IMR-90 (cell line): ENCODE measurements at regions not wholly inside any gene's neighbourhood (a gene's known extent, or its start where the extent isn't known, plus 50 kb on each side); places are given as distances from the start of the nearest gene placed in this dataset.

Experiments
- ATAC-seq: fragments of 200-7000 bp; cut with Tn5 transposase; 2 replicates; pipeline ENCODE4 v1.9.1; 2020; ENCODE audit warnings: low read depth, mild to moderate bottlenecking, moderate library complexity
- BruUV-seq: library from RNA; stranded (reverse); fragments of 400-500 nt; replicated peaks from 2 replicates; lab custom pipeline; 2021; lab: Mats Ljungman, UMichigan
- CTCF ChIA-PET: fragments of 300-600 bp; formaldehyde crosslinking; extraction: SDS; loops from one replicate; lab custom pipeline; 2021; ENCODE audit warnings: antibody characterized with exemption; lab: Yijun Ruan, JAX
- POLR2A ChIA-PET: fragments of 300-600 bp; sonication (Branson Sonifier 250); formaldehyde crosslinking; loops from one replicate; lab custom pipeline; 2022; ENCODE audit warnings: antibody characterized with exemption; ENCODE audit not compliant: unreplicated experiment; lab: Charles Lee
- DNase-seq: peaks from one replicate; pipeline ENCODE4 v3.0.0; 2013
- H2AFZ ChIP-seq: replicated peaks from 2 replicates; pipeline ENCODE3; 2013; ENCODE audit warnings: low read length, mild to moderate bottlenecking; ENCODE audit not compliant: poor library complexity
- H2AK5ac ChIP-seq: 2 replicates; pipeline ENCODE4 v1.6.1; 2013; ENCODE audit warnings: low read depth, low read length, inconsistent platforms
- H2AK9ac ChIP-seq: replicated peaks from 2 replicates; pipeline ENCODE3; 2013; ENCODE audit warnings: mild to moderate bottlenecking, low read depth, low read length, moderate library complexity; ENCODE audit not compliant: poor library complexity
- H2BK120ac ChIP-seq: 2 replicates; pipeline ENCODE4 v1.6.1; 2013; ENCODE audit warnings: low read depth, low read length, inconsistent platforms
- H2BK15ac ChIP-seq: 3 replicates; pipeline ENCODE4 v1.6.1; 2013; ENCODE audit warnings: low read depth, low read length, inconsistent platforms
- H2BK20ac ChIP-seq: 2 replicates; pipeline ENCODE4 v1.6.1; 2013; ENCODE audit warnings: low read depth, mild to moderate bottlenecking, inconsistent platforms, low read length, moderate library complexity
- H2BK5ac ChIP-seq: 2 replicates; pipeline ENCODE4 v1.6.1; 2013; ENCODE audit warnings: mild to moderate bottlenecking, low read depth, low read length, inconsistent platforms; ENCODE audit not compliant: poor library complexity, severe bottlenecking
- H3K14ac ChIP-seq: replicated peaks from 2 replicates; pipeline ENCODE4 v1.6.1; 2013; ENCODE audit warnings: low read depth, low read length, inconsistent platforms
- H3K18ac ChIP-seq: 2 replicates; pipeline ENCODE4 v1.6.1; 2013; ENCODE audit warnings: low read depth, low read length, control low read depth
- H3K23ac ChIP-seq: 2 replicates; pipeline ENCODE4 v1.6.1; 2013; ENCODE audit warnings: low read depth, low read length, inconsistent platforms
- H3K27ac ChIP-seq: 2 replicates; pipeline ENCODE4 v1.5.1; 2013; ENCODE audit warnings: mild to moderate bottlenecking, control low read depth, low read length; ENCODE audit not compliant: insufficient read depth
- H3K27me3 ChIP-seq: 2 replicates; pipeline ENCODE4 v1.6.1; 2013; ENCODE audit warnings: low read length; ENCODE audit not compliant: control insufficient read depth, insufficient read depth
- H3K36me3 ChIP-seq: 2 replicates; pipeline ENCODE4 v1.6.1; 2013; ENCODE audit warnings: low read length, mixed read lengths; ENCODE audit not compliant: control insufficient read depth, insufficient read depth
- H3K4ac ChIP-seq: 2 replicates; pipeline ENCODE4 v1.6.1; 2013; ENCODE audit warnings: low read depth, low read length, inconsistent platforms
- H3K4me1 ChIP-seq: 2 replicates; pipeline ENCODE4 v1.6.1; 2013; ENCODE audit warnings: low read length, mixed read lengths; ENCODE audit not compliant: control insufficient read depth, insufficient read depth
- H3K4me2 ChIP-seq: 2 replicates; pipeline ENCODE4 v1.6.1; 2013; ENCODE audit warnings: low read depth, mild to moderate bottlenecking, control low read depth, low read length, moderate library complexity
- H3K4me3 ChIP-seq: 2 replicates; pipeline ENCODE4 v1.5.1; 2013; ENCODE audit warnings: low read depth, mild to moderate bottlenecking, control low read depth, low read length, moderate library complexity; ENCODE audit not compliant: insufficient read depth
- H3K56ac ChIP-seq: 2 replicates; pipeline ENCODE4 v1.6.1; 2013; ENCODE audit warnings: low read length, inconsistent platforms; ENCODE audit not compliant: insufficient read depth; ENCODE audit errors: extremely low read depth
- H3K79me1 ChIP-seq, 2 experiments: 2 replicates each; pipeline ENCODE4 v1.6.1; 2013; ENCODE audit warnings: low read length in 2 of 2, inconsistent platforms in 1 of 2, low read depth in 1 of 2
- H3K9ac ChIP-seq: 2 replicates; pipeline ENCODE4 v1.6.1; 2013; ENCODE audit warnings: low read depth, low read length, control low read depth
- H3K9me1 ChIP-seq: 2 replicates; pipeline ENCODE4 v1.6.1; 2013; ENCODE audit warnings: low read length, inconsistent platforms; ENCODE audit not compliant: insufficient read depth
- H3K9me3 ChIP-seq: 2 replicates; pipeline ENCODE4 v1.6.1; 2013; ENCODE audit warnings: low read length; ENCODE audit not compliant: control insufficient read depth, insufficient read depth
- H4K20me1 ChIP-seq: 2 replicates; pipeline ENCODE4 v1.6.1; 2013; ENCODE audit warnings: low read length, inconsistent platforms; ENCODE audit not compliant: insufficient read depth
- H4K5ac ChIP-seq: 2 replicates; pipeline ENCODE4 v1.6.1; 2013; ENCODE audit warnings: mild to moderate bottlenecking, low read depth, low read length, control low read depth
- H4K8ac ChIP-seq, 2 experiments: 2 replicates each; pipeline ENCODE4 v1.6.1; 2013; ENCODE audit warnings: low read depth in 2 of 2, low read length in 2 of 2, control low read depth in 1 of 2, inconsistent platforms in 1 of 2
- H4K91ac ChIP-seq: 2 replicates; pipeline ENCODE4 v1.6.1; 2013; ENCODE audit warnings: low read depth, low read length, inconsistent platforms; ENCODE audit not compliant: insufficient read depth
- BHLHE40 ChIP-seq: fragments of 150-350 bp; IDR thresholded peaks from 2 replicates; pipeline ENCODE4 v1.6.1; 2016; ENCODE audit warnings: mild to moderate bottlenecking, low read depth, low read length
- CEBPB ChIP-seq: IDR thresholded peaks from 2 replicates; pipeline ENCODE4 v1.6.1; 2012; ENCODE audit warnings: low read depth, low read length, improper control_type of control experiment
- CHD1 ChIP-seq: IDR thresholded peaks from 2 replicates; pipeline ENCODE4 v1.6.1; 2012; ENCODE audit warnings: low read depth, low read length, improper control_type of control experiment
- CTCF ChIP-seq: conservative IDR thresholded peaks from 2 replicates; pipeline ENCODE4 v1.5.1; 2012; ENCODE audit warnings: mild to moderate bottlenecking, low read depth, low read length, improper control_type of control experiment
- ELK1 ChIP-seq: fragments of 150-350 bp; IDR thresholded peaks from 2 replicates; pipeline ENCODE4 v1.6.1; 2016; ENCODE audit warnings: low read depth, mild to moderate bottlenecking, low read length, moderate library complexity, borderline replicate concordance
- FOS ChIP-seq: fragments of 150-350 bp; IDR thresholded peaks from 2 replicates; pipeline ENCODE4 v1.6.1; 2016; ENCODE audit warnings: low read depth, low read length
- MAFK ChIP-seq: IDR thresholded peaks from 2 replicates; pipeline ENCODE4 v1.6.1; 2012; ENCODE audit warnings: low read depth, low read length, improper control_type of control experiment
- MAZ ChIP-seq: IDR thresholded peaks from 2 replicates; pipeline ENCODE4 v1.6.1; 2012; ENCODE audit warnings: low read depth, mild to moderate bottlenecking, low read length, improper control_type of control experiment, moderate library complexity, borderline replicate concordance
- MXI1 ChIP-seq: IDR thresholded peaks from 2 replicates; pipeline ENCODE4 v1.6.1; 2012; ENCODE audit warnings: low read depth, mild to moderate bottlenecking, low read length, moderate library complexity, borderline replicate concordance
- NFE2L2 ChIP-seq: fragments of 150-350 bp; IDR thresholded peaks from 2 replicates; pipeline ENCODE4 v1.6.1; 2016; ENCODE audit warnings: low read depth, mild to moderate bottlenecking, low read length
- POLR2A ChIP-seq: IDR thresholded peaks from 2 replicates; pipeline ENCODE4 v1.6.1; 2012; ENCODE audit warnings: mild to moderate bottlenecking, low read depth, low read length
- RAD21 ChIP-seq: IDR thresholded peaks from 2 replicates; pipeline ENCODE4 v1.6.1; 2012; ENCODE audit warnings: low read length, improper control_type of control experiment
- RCOR1 ChIP-seq: IDR thresholded peaks from 2 replicates; pipeline ENCODE4 v1.6.1; 2012; ENCODE audit warnings: mild to moderate bottlenecking, low read length, improper control_type of control experiment; ENCODE audit not compliant: insufficient replicate concordance
- RFX5 ChIP-seq: IDR thresholded peaks from 2 replicates; pipeline ENCODE4 v1.8.0; 2012; ENCODE audit warnings: low read depth, mild to moderate bottlenecking, low read length, moderate library complexity
- SMC3 ChIP-seq: fragments of 150-350 bp; IDR thresholded peaks from 2 replicates; pipeline ENCODE4 v1.6.1; 2016; ENCODE audit warnings: low read depth, mild to moderate bottlenecking, antibody characterized with exemption, low read length, moderate library complexity
- USF2 ChIP-seq: fragments of 150-350 bp; IDR thresholded peaks from 2 replicates; pipeline ENCODE4 v1.6.1; 2017; ENCODE audit warnings: mild to moderate bottlenecking, antibody characterized with exemption, low read length, low read depth
- WGBS, 2 experiments: methylation state at CpG; one replicate each; pipeline versions ENCODE4 v1.1.5 to v1.1.7; 2013; ENCODE audit warnings: missing lambda C conversion rate in 2 of 2; ENCODE audit not compliant: insufficient read length in 1 of 2; ENCODE audit errors: extremely low coverage in 2 of 2; 5-methylcytosine and 5-hydroxymethylcytosine counted together
- dilution Hi-C: fragments of 300-500 bp; cut with HindIII; formaldehyde crosslinking; loops from one replicate; pipeline ENCODE4 v1.14.3; 2018; ENCODE audit warnings: low sequenced_read_pairs; ENCODE audit not compliant: unreplicated experiment
- in situ Hi-C: fragments of 300-500 bp; cut with MboI; formaldehyde crosslinking; loops from 3 replicates; pipeline ENCODE4 v1.14.3; 2019; ENCODE audit warnings: low sequenced_read_pairs, inconsistent platforms, mixed read lengths
- intact Hi-C: fragments of 100-400 bp; cut with micrococcal nuclease; formaldehyde crosslinking; loops from 2 replicates; pipeline ENCODE4 v1.10.0; 2022

- Histone ChIP-seq H3K18ac (no peak overlapping the region), H3K27ac (no peak overlapping the region), H2AFZ (no peak overlapping the region), H2BK120ac (no peak overlapping the region), H3K4me3 (no peak overlapping the region), H4K20me1 (no peaks in the 10 kb centered on the region), H3K9ac (no peak overlapping the region), H2AK5ac (no peak overlapping the region), H4K5ac (no peak overlapping the region), H2BK20ac (no peak overlapping the region), H3K27me3 (no peaks in the 10 kb centered on the region), H4K91ac (no peak overlapping the region), H3K9me1 (no peaks in the 10 kb centered on the region), H2BK5ac (no peak overlapping the region), H2AK9ac (no peak overlapping the region), H3K36me3 (no peaks in the 10 kb centered on the region), H3K14ac (no peak overlapping the region), H3K9me3 (peaks cover 2% of the 10 kb centered on the region; the same call in 1 of the 2 replicates), H3K4me1 (no peaks in the 10 kb centered on the region), H3K4ac (no peak overlapping the region), H3K56ac (no peak overlapping the region), H3K79me1 (no peaks in the 10 kb centered on the region), H3K23ac (no peak overlapping the region), H2BK15ac (no peak overlapping the region), H4K8ac (no peak overlapping the region), H3K4me2 (no peak overlapping the region)
- intact Hi-C loops = no loop called here
- TF ChIP-seq CHD1 (no peak), RFX5 (no peak), MXI1 (no peak), RCOR1 (no peak), USF2 (no peak), POLR2A (no peak), CEBPB (no peak), ELK1 (no peak), MAZ (no peak), BHLHE40 (no peak), NFE2L2 (no peak), FOS (no peak), MAFK (no peak), RAD21 (no peak), SMC3 (no peak), CTCF (no peak)
- dilution Hi-C loops = no loop called here
- BruUV-seq = no TSS peak
- ATAC-seq = no peak; the same call in 1 of the 2 replicates
- CTCF ChIA-PET = interaction anchor here (1.0 to 1.2 kb wide), 2 partner anchors 10 to 17 kb away, joined by 3 to 10 read pairs; no protein-coding TSS in a partner anchor
- in situ Hi-C loops = no loop called here
- WGBS, 2 experiments = no CpG with 5 or more reads among the region's 1 CpG
- peak; percentile 26 for DNase-seq
- POLR2A ChIA-PET = interaction anchor here (0.6 kb wide), 1 partner anchor 1584 kb away, joined by 6 read pairs; no protein-coding TSS in a partner anchor
These were observed 249.9 kb upstream of the MON1B start for GRCh38 chr16:76941113-76941512.
